Thyroid gland (tissue), 4 donors: ENCODE measurements at regions not wholly inside any gene's neighbourhood (a gene's known extent, or its start where the extent isn't known, plus 50 kb on each side); places are given as distances from the start of the nearest gene placed in this dataset.

Experiments
- DNase-seq, 2 donors: peaks; one replicate each; pipeline ENCODE4 v3.0.0-alpha.2; 2019
- H3K27ac ChIP-seq, 3 donors: fragments of 200-600 bp; sonication (generic); 1 replicate in 2 of 3; 2 replicates in 1 of 3; pipeline ENCODE4 v1.5.1; 2016 to 2019; ENCODE audit warnings: mild to moderate bottlenecking in 1 of 3, moderate library complexity in 1 of 3
- H3K27me3 ChIP-seq: fragments of 200-600 bp; sonication (generic); one replicate; pipeline ENCODE4 v1.5.1; 2019
- H3K36me3 ChIP-seq, 2 donors: fragments of 200-600 bp; sonication (generic); one replicate each; pipeline ENCODE4 v1.5.1; 2016 to 2019
- H3K4me1 ChIP-seq, 2 donors: fragments of 200-600 bp; sonication (generic); one replicate each; pipeline ENCODE4 v1.5.1; 2017 to 2019
- H3K4me3 ChIP-seq, 3 donors: fragments of 200-600 bp; sonication (generic); replicated peaks in 1 of 3; 1 replicate in 2 of 3; 2 replicates in 1 of 3; pipeline ENCODE4 v1.5.1; 2016; ENCODE audit warnings: mild to moderate bottlenecking in 1 of 3
- H3K9me3 ChIP-seq: fragments of 200-600 bp; sonication (generic); one replicate; pipeline ENCODE4 v1.5.1; 2017
- CTCF ChIP-seq, 6 experiments: fragments of 200-600 bp in 3 of 6; fragments of 450-650 bp in 3 of 6; sonication (generic) in 3 of 6; IDR thresholded peaks; one replicate each; pipeline ENCODE4 v1.5.1; 2016 to 2019; ENCODE audit warnings: antibody characterized with exemption in 6 of 6, mild to moderate bottlenecking in 2 of 6, inconsistent platforms in 1 of 6, moderate library complexity in 1 of 6
- POLR2A ChIP-seq, 2 donors: fragments of 450-650 bp; IDR thresholded peaks; one replicate each; pipeline ENCODE4 v1.6.1; 2017; ENCODE audit warnings: antibody characterized with exemption in 2 of 2, mild to moderate bottlenecking in 2 of 2, moderate library complexity in 1 of 2
- WGBS, 2 donors: methylation state at CpG; one replicate each; pipeline ENCODE4 v1.1.5; 2017; 5-methylcytosine and 5-hydroxymethylcytosine counted together
- intact Hi-C: fragments of 100-400 bp; cut with DNase I; formaldehyde crosslinking; loops from one replicate; pipeline ENCODE4 v1.15.1; 2023

DNA sequence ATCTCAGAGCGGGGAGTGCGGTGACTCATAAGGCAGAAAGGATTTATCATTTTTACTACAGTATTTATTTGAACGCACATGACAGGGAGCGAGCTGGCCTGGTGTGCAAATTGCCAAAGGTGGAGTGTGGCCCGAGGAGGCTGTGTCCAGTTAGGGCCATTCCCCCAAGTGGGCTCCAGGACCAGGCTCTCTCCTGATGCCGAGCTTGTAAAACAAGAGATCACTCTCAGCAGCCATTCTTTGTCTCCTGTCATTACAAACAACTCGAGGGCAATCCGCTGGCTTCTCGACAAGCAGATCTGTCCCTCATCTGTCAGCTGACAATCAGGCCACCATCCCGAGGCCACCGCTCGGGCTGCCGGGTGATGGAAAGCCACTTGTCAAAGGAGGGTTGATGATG, 418.9 kb downstream of the ZNF536 start:
- Histone ChIP-seq H3K4me1 (no peaks in the 10 kb centered on the region), H3K27me3 (no peaks in the 10 kb centered on the region), H3K36me3 (no peaks in the 10 kb centered on the region), H3K27ac (no peak overlapping the region), H3K9me3 (no peaks in the 10 kb centered on the region), H3K4me3 (no peak overlapping the region)
- DNase-seq, result no peak
- intact Hi-C loops, result no loop called here
- 64 to 72% methylated on average over 13 of the region's 13 CpGs for WGBS, 2 donors
- TF ChIP-seq CTCF (IDR thresholded peaks at IDR 0.05), result no peak
- no peak for TF ChIP-seq POLR2A (IDR thresholded peaks at IDR 0.05)

- no peak for DNase-seq
- intact Hi-C loops, result no loop called here
- TF ChIP-seq POLR2A (IDR thresholded peaks at IDR 0.05), result no peak
- no peak for TF ChIP-seq CTCF (IDR thresholded peaks at IDR 0.05)
- H3K27ac ChIP-seq, result no peak overlapping the region
- no peaks in the 10 kb centered on the region for H3K27me3 ChIP-seq
- H3K9me3 ChIP-seq, result no peaks in the 10 kb centered on the region
- no peaks in the 10 kb centered on the region for H3K4me1 ChIP-seq
- no peaks in the 10 kb centered on the region for H3K36me3 ChIP-seq
- H3K4me3 ChIP-seq, result no peak overlapping the region
- WGBS, 2 donors, result 93 to 96% methylated on average over 3 of the region's 3 CpGs
These were observed 418.0 kb downstream of the ZNF536 start for GRCh38 chr19:30790056-30790680.

DNA sequence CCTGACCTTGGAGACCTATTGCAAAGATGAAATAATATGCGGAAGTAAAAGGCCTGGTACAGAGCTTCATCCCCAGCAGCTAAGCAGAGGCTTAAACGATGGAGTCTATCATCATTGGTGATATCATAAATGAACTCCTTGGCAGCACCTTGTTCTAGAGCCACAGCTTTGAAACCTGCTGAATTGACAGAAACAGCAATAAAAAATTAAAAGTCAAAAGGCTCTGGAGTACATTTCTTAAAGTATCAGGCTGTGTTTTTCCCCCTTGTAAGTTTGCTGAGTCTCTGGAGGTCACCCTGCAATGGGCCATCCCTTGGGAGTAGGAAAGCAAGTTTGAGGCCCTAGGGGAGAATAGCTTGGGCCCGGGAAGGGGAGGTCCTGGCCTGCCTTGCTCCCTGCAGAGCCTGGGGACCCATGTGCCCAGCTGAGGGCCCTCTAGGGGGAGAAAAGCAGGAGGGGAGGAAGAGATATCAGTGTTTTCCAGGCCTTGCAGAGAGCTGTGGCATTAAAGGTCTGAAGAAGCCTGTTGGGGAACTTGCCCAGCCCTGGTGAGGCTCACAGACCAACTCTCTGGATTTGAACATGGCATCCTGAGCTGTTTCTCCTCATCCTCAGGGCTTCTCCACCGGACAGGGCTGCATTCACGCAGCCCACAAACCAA, 416.1 kb downstream of the ZNF536 start:
- Histone ChIP-seq H3K27me3 (no peaks in the 10 kb centered on the region), H3K4me3 (no peak overlapping the region), H3K36me3 (no peaks in the 10 kb centered on the region), H3K4me1 (no peaks in the 10 kb centered on the region), H3K27ac (no peak overlapping the region), H3K9me3 (no peaks in the 10 kb centered on the region)
- DNase-seq, result no peak
- intact Hi-C loops, result no loop called here
- TF ChIP-seq CTCF (IDR thresholded peaks at IDR 0.05), result no peak
- 94 to 95% methylated on average over 5 of the region's 5 CpGs for WGBS, 2 donors

DNA sequence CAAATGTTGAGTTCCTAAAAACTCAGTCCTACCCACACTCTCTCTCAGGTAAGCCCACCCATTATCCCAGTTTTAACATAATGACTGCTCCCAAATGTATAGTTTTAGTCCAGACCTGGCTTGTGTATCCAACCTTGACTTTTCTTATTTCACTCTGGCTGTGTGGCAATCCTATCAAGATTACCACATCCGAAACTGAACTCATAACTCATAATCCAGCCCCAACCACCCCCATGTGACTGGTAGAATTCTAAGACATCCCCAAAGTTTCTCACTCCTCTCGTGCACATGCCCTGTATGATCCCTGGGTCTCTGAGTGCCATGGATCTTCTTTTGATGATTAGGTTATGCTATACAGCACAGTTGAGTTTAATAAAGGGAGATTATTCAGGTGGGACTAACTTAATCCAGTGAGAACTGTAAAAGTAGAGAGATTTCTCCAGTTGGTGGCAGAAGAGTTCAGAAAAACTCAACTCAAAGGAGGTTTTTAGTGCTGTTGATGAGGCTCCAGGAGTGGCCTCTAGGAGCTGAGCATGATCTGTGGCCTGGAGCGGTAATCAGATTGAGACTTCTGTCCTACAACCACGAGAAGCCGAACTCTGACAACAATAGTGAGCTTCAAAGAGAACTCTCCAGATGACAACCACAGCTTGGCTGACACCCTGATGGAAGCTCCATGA, 413.4 kb downstream of the ZNF536 start:
- H3K4me1 ChIP-seq, result no peaks in the 10 kb centered on the region
- H3K4me3 ChIP-seq, result no peak overlapping the region
- no peak for TF ChIP-seq POLR2A (IDR thresholded peaks at IDR 0.05)
- peak in 3 of 6 experiments; percentile 17 to 34 (median 34) for TF ChIP-seq CTCF (IDR thresholded peaks at IDR 0.05)
- no peak for DNase-seq
- H3K36me3 ChIP-seq, result no peaks in the 10 kb centered on the region
- H3K9me3 ChIP-seq, result no peaks in the 10 kb centered on the region
- WGBS, 2 donors, result 73 to 87% methylated on average over 5 of the region's 5 CpGs
- intact Hi-C loops, result no loop called here
- no peaks in the 10 kb centered on the region for H3K27me3 ChIP-seq
- no peak overlapping the region for H3K27ac ChIP-seq

GRCh38 chr19:30784850-30785457, 412.8 kb downstream of the ZNF536 start:
- Histone ChIP-seq H3K4me1 (no peaks in the 10 kb centered on the region), H3K9me3 (no peaks in the 10 kb centered on the region), H3K36me3 (no peaks in the 10 kb centered on the region), H3K27ac (no peak overlapping the region), H3K4me3 (no peak overlapping the region), H3K27me3 (no peaks in the 10 kb centered on the region)
- WGBS, 2 donors, result 65 to 70% methylated on average over 12 of the region's 12 CpGs
- intact Hi-C loops, result no loop called here
- peak; percentile 57 to 65 for DNase-seq
- TF ChIP-seq POLR2A (IDR thresholded peaks at IDR 0.05) (no peak), CTCF (IDR thresholded peaks at IDR 0.05) (peak in 5 of 6 experiments; percentile 17 to 62 (median 55))
